Gastroesophageal sphincter (tissue), 4 donors: ENCODE measurements at regions not wholly inside any gene's neighbourhood (a gene's known extent, or its start where the extent isn't known, plus 50 kb on each side); places are given as distances from the start of the nearest gene placed in this dataset.

Experiments
- ATAC-seq: fragments of 150-250 bp; one replicate; pipeline ENCODE4 v1.9.1; 2016; ENCODE audit warnings: mild to moderate bottlenecking, moderate library complexity
- H3K27ac ChIP-seq, 4 donors: fragments of 200-600 bp; sonication (generic) in 3 of 4; 1 replicate in 3 of 4; 2 replicates in 1 of 4; pipeline ENCODE4 v1.5.1; 2016 to 2019
- H3K27me3 ChIP-seq: fragments of 200-600 bp; sonication (generic); one replicate; pipeline ENCODE4 v1.5.1; 2019
- H3K36me3 ChIP-seq, 2 donors: fragments of 200-600 bp; sonication (generic); one replicate each; pipeline ENCODE4 v1.5.1; 2019; ENCODE audit warnings: control low read depth in 1 of 2
- H3K4me1 ChIP-seq, 3 donors: fragments of 200-600 bp; sonication (generic); 1 replicate in 2 of 3; 2 replicates in 1 of 3; pipeline ENCODE4 v1.5.1; 2016 to 2019; ENCODE audit warnings: control low read depth in 2 of 3
- H3K4me3 ChIP-seq, 2 donors: fragments of 200-600 bp; sonication (generic); one replicate each; pipeline ENCODE4 v1.5.1; 2019; ENCODE audit warnings: mild to moderate bottlenecking in 1 of 2, moderate library complexity in 1 of 2
- H3K9me3 ChIP-seq, 3 donors: fragments of 200-600 bp; sonication (generic); one replicate each; pipeline ENCODE4 v1.5.1; 2017 to 2019; ENCODE audit warnings: control low read depth in 2 of 3
- CTCF ChIP-seq, 4 experiments: fragments of 200-600 bp in 2 of 4; fragments of 450-650 bp in 2 of 4; sonication (generic) in 1 of 4; IDR thresholded peaks; one replicate each; pipeline ENCODE4 v1.5.1; 2017 to 2019; ENCODE audit warnings: antibody characterized with exemption in 4 of 4, mild to moderate bottlenecking in 2 of 4, moderate library complexity in 2 of 4
- EP300 ChIP-seq: sonication (generic); formaldehyde crosslinking; IDR thresholded peaks from one replicate; pipeline ENCODE4 v1.6.1; 2017; ENCODE audit warnings: antibody characterized with exemption, mild to moderate bottlenecking
- POLR2A ChIP-seq, 2 donors: fragments of 450-650 bp; IDR thresholded peaks; one replicate each; pipeline ENCODE4 v1.6.1; 2017; ENCODE audit warnings: antibody characterized with exemption in 2 of 2, mild to moderate bottlenecking in 2 of 2, moderate library complexity in 1 of 2
- POLR2AphosphoS5 ChIP-seq: sonication (generic); formaldehyde crosslinking; IDR thresholded peaks from one replicate; pipeline ENCODE4 v1.6.1; 2017; ENCODE audit warnings: antibody characterized with exemption
- WGBS, 2 donors: methylation state at CpG; one replicate each; pipeline ENCODE4 v1.1.5; 2018; ENCODE audit warnings: low coverage in 1 of 2; 5-methylcytosine and 5-hydroxymethylcytosine counted together

- no peak for ATAC-seq
- Histone ChIP-seq H3K27me3 (no peaks in the 10 kb centered on the region), H3K36me3 (no peaks in the 10 kb centered on the region), H3K9me3 (no peaks in the 10 kb centered on the region), H3K4me1 (no peaks in the 10 kb centered on the region), H3K27ac (no peak overlapping the region), H3K4me3 (no peak overlapping the region)
- TF ChIP-seq EP300 (no peak), POLR2AphosphoS5 (no peak), POLR2A (IDR thresholded peaks at IDR 0.05) (no peak)
- WGBS, 2 donors: 47 to 63% methylated on average over 1 of the region's 1 CpG
These were observed 318.0 kb upstream of the PUM3 start for GRCh38 chr9:3161912-3162311.

GRCh38 chr9:3157011-3157410 lies 313.1 kb upstream of the PUM3 start:
- no peak for ATAC-seq
- H3K27me3 ChIP-seq: no peaks in the 10 kb centered on the region
- no peaks in the 10 kb centered on the region for H3K4me1 ChIP-seq
- H3K4me3 ChIP-seq: no peak overlapping the region
- 80 to 100% methylated on average over 1 to 6 of the region's 9 CpGs for WGBS, 2 donors
- H3K27ac ChIP-seq: no peak overlapping the region
- H3K9me3 ChIP-seq: no peaks in the 10 kb centered on the region
- no peak for TF ChIP-seq EP300
- TF ChIP-seq POLR2A (IDR thresholded peaks at IDR 0.05): no peak
- no peak for TF ChIP-seq POLR2AphosphoS5
- no peak for TF ChIP-seq CTCF (IDR thresholded peaks at IDR 0.05)
- H3K36me3 ChIP-seq: no peaks in the 10 kb centered on the region

GRCh38 chr9:3151672-3152576 lies 308.0 kb upstream of the PUM3 start:
- TF ChIP-seq POLR2AphosphoS5 (no peak), CTCF (IDR thresholded peaks at IDR 0.05) (no peak), EP300 (no peak), POLR2A (IDR thresholded peaks at IDR 0.05) (no peak)
- Histone ChIP-seq H3K36me3 (no peaks in the 10 kb centered on the region), H3K4me3 (no peak overlapping the region), H3K27me3 (no peaks in the 10 kb centered on the region), H3K27ac (no peak overlapping the region), H3K4me1 (no peaks in the 10 kb centered on the region), H3K9me3 (no peaks in the 10 kb centered on the region)
- no peak for ATAC-seq
- WGBS, 2 donors: 62 to 67% methylated on average over 6 to 7 of the region's 7 CpGs

GRCh38 chr9:3150074-3150473 lies 306.2 kb upstream of the PUM3 start:
- WGBS, 2 donors: 53 to 73% methylated on average over 2 to 3 of the region's 3 CpGs
- Histone ChIP-seq H3K27me3 (no peaks in the 10 kb centered on the region), H3K36me3 (no peaks in the 10 kb centered on the region), H3K4me3 (no peak overlapping the region), H3K27ac (no peak overlapping the region), H3K4me1 (no peaks in the 10 kb centered on the region), H3K9me3 (no peaks in the 10 kb centered on the region)
- no peak for TF ChIP-seq POLR2AphosphoS5
- TF ChIP-seq CTCF (IDR thresholded peaks at IDR 0.05): no peak
- no peak for TF ChIP-seq EP300
- no peak for TF ChIP-seq POLR2A (IDR thresholded peaks at IDR 0.05)
- ATAC-seq: no peak

- WGBS, 2 donors: 67 to 76% methylated on average over 3 to 10 of the region's 10 CpGs
- H3K27ac ChIP-seq: no peak overlapping the region
- no peaks in the 10 kb centered on the region for H3K4me1 ChIP-seq
- TF ChIP-seq CTCF (IDR thresholded peaks at IDR 0.05) (no peak), POLR2A (IDR thresholded peaks at IDR 0.05) (no peak), EP300 (no peak), POLR2AphosphoS5 (no peak)
- H3K9me3 ChIP-seq: peaks cover 0 to 6% (median 0%) of the 10 kb centered on the region in 3 donors
- ATAC-seq: no peak
- no peaks in the 10 kb centered on the region for H3K36me3 ChIP-seq
- H3K27me3 ChIP-seq: no peaks in the 10 kb centered on the region
- no peak overlapping the region for H3K4me3 ChIP-seq
These were observed 294.6 kb upstream of the PUM3 start for GRCh38 chr9:3138231-3139229.
